Hepatocyte (in vitro differentiated cells): ENCODE measurements at regions not wholly inside any gene's neighbourhood (a gene's known extent, or its start where the extent isn't known, plus 50 kb on each side); places are given as distances from the start of the nearest gene placed in this dataset.
"Not testable (repeated sequence)": the region's sequence is repeated elsewhere in the genome, so short reads cannot be mapped to it uniquely, and the experiment has no call there.

ENCODE experiments used
- DNase-seq: peaks from one replicate; pipeline ENCODE4 v3.0.0-alpha.2; 2016; ENCODE audit warnings: low spot score
- H2AFZ ChIP-seq: fragments of 200-600 bp; sonication (generic); 2 replicates; pipeline ENCODE4 v1.6.0; 2016; ENCODE audit warnings: antibody characterized with exemption, mild to moderate bottlenecking
- H3K27ac ChIP-seq: fragments of 200-600 bp; sonication (generic); 2 replicates; pipeline ENCODE4 v1.5.1; 2016; ENCODE audit warnings: mild to moderate bottlenecking
- H3K27me3 ChIP-seq: fragments of 200-600 bp; sonication (generic); 2 replicates; pipeline ENCODE4 v1.6.1; 2016
- H3K36me3 ChIP-seq: fragments of 200-600 bp; sonication (generic); replicated peaks from 2 replicates; pipeline ENCODE4 v1.5.1; 2016; ENCODE audit warnings: low read depth; ENCODE audit not compliant: insufficient read depth
- H3K4me1 ChIP-seq: fragments of 200-600 bp; sonication (generic); 2 replicates; pipeline ENCODE4 v1.5.1; 2016; ENCODE audit warnings: mild to moderate bottlenecking, moderate library complexity; ENCODE audit not compliant: insufficient read depth
- H3K4me2 ChIP-seq: fragments of 200-600 bp; sonication (generic); 2 replicates; pipeline ENCODE4 v1.6.0; 2016
- H3K4me3 ChIP-seq: fragments of 200-600 bp; sonication (generic); 2 replicates; pipeline ENCODE4 v1.5.1; 2016; ENCODE audit warnings: mild to moderate bottlenecking
- H3K79me2 ChIP-seq: fragments of 200-600 bp; sonication (generic); 2 replicates; pipeline ENCODE4 v1.6.0; 2017; ENCODE audit warnings: mild to moderate bottlenecking
- H3K9me2 ChIP-seq: fragments of 200-600 bp; sonication (generic); replicated peaks from 2 replicates; pipeline ENCODE4 v1.6.0; 2017; ENCODE audit warnings: mild to moderate bottlenecking; ENCODE audit not compliant: insufficient read depth
- H3K9me3 ChIP-seq: fragments of 200-600 bp; sonication (generic); 2 replicates; pipeline ENCODE4 v1.5.1; 2016; ENCODE audit warnings: low read depth, mild to moderate bottlenecking
- H4K20me1 ChIP-seq: fragments of 200-600 bp; sonication (generic); 2 replicates; pipeline ENCODE4 v1.6.0; 2016; ENCODE audit warnings: mild to moderate bottlenecking; ENCODE audit not compliant: insufficient read depth, poor library complexity, severe bottlenecking
- CTCF ChIP-seq: fragments of 200-600 bp; sonication (generic); IDR thresholded peaks from 2 replicates; pipeline ENCODE4 v1.5.1; 2016; ENCODE audit warnings: antibody characterized with exemption, mild to moderate bottlenecking; ENCODE audit not compliant: poor library complexity
- EZH2 ChIP-seq: fragments of 200-600 bp; sonication (generic); IDR thresholded peaks from 2 replicates; pipeline ENCODE4 v1.6.1; 2016; ENCODE audit warnings: antibody characterized with exemption, mild to moderate bottlenecking, borderline replicate concordance
- EZH2phosphoT487 ChIP-seq: fragments of 200-600 bp; sonication (generic); IDR thresholded peaks from one replicate; pipeline ENCODE4 v1.6.1; 2018; ENCODE audit warnings: antibody characterized with exemption, mild to moderate bottlenecking, low read depth, moderate library complexity; ENCODE audit not compliant: unreplicated experiment, severe bottlenecking
- WGBS: methylation state at CpG from one replicate; pipeline ENCODE4 v1.1.6; 2016; ENCODE audit warnings: low lambda C conversion rate; ENCODE audit errors: missing lambda C conversion rate; 5-methylcytosine and 5-hydroxymethylcytosine counted together

- DNase-seq = no peak
- no peaks in the 10 kb centered on the region for H3K36me3 ChIP-seq
- H3K79me2 ChIP-seq = no peaks in the 10 kb centered on the region
- H2AFZ ChIP-seq = no peak overlapping the region
- no peaks in the 10 kb centered on the region for H3K27me3 ChIP-seq
- H3K9me3 ChIP-seq = no peaks in the 10 kb centered on the region
- H3K9me2 ChIP-seq = no peaks in the 10 kb centered on the region
- H3K4me3 ChIP-seq = no peak overlapping the region
- no peak for TF ChIP-seq EZH2phosphoT487
- TF ChIP-seq CTCF = no peak
- TF ChIP-seq EZH2 = no peak
- no peak overlapping the region for H3K4me2 ChIP-seq
- no peak overlapping the region for H3K27ac ChIP-seq
- no peaks in the 10 kb centered on the region for H4K20me1 ChIP-seq
- H3K4me1 ChIP-seq = no peaks in the 10 kb centered on the region
These were observed 363.6 kb upstream of the CYLC2 start for GRCh38 chr9:102631559-102631958.

- Histone ChIP-seq H3K4me3 (no peak overlapping the region), H3K27ac (no peak overlapping the region), H3K4me1 (no peaks in the 10 kb centered on the region), H3K4me2 (no peak overlapping the region), H4K20me1 (no peaks in the 10 kb centered on the region), H3K27me3 (no peaks in the 10 kb centered on the region), H3K9me3 (no peaks in the 10 kb centered on the region), H3K79me2 (no peaks in the 10 kb centered on the region), H2AFZ (no peak overlapping the region), H3K9me2 (no peaks in the 10 kb centered on the region), H3K36me3 (no peaks in the 10 kb centered on the region)
- 76% methylated on average over 2 of the region's 2 CpGs for WGBS
- TF ChIP-seq EZH2 (no peak), EZH2phosphoT487 (no peak), CTCF (no peak)
- DNase-seq = no peak
These were observed 385.7 kb upstream of the CYLC2 start for GRCh38 chr9:102609461-102609860.

- WGBS = 93% methylated on average over 40 of the region's 47 CpGs
These were observed 391.6 kb upstream of the CYLC2 start for GRCh38 chr9:102603198-102604195.

GRCh38 chr9:102594241-102594640, 400.9 kb upstream of the CYLC2 start:
- Histone ChIP-seq H4K20me1 (no peaks in the 10 kb centered on the region), H3K79me2 (no peaks in the 10 kb centered on the region), H3K4me2 (no peak overlapping the region), H3K9me2 (no peaks in the 10 kb centered on the region), H3K4me3 (no peak overlapping the region), H3K36me3 (no peaks in the 10 kb centered on the region), H3K9me3 (no peaks in the 10 kb centered on the region), H3K4me1 (no peaks in the 10 kb centered on the region), H3K27me3 (no peaks in the 10 kb centered on the region), H2AFZ (no peak overlapping the region), H3K27ac (no peak overlapping the region)
- 78% methylated on average over 3 of the region's 3 CpGs for WGBS
- TF ChIP-seq EZH2phosphoT487 (no peak), EZH2 (no peak), CTCF (no peak)
- no peak for DNase-seq

More at GRCh38 chr9:102603198-102604195, 391.6 kb upstream of the CYLC2 start:
- not testable (repeated sequence) for H3K79me2 ChIP-seq, H2AFZ ChIP-seq, H3K9me2 ChIP-seq, H3K36me3 ChIP-seq, H3K27me3 ChIP-seq, H3K4me1 ChIP-seq, H3K4me2 ChIP-seq, H3K27ac ChIP-seq, DNase-seq, H3K9me3 ChIP-seq, H3K4me3 ChIP-seq, H4K20me1 ChIP-seq
